ENCODE measurements at regions not wholly inside any gene's neighbourhood (a gene's known extent, or its start where the extent isn't known, plus 50 kb on each side); places are given as distances from the start of the nearest gene placed in this dataset.

DNA sequence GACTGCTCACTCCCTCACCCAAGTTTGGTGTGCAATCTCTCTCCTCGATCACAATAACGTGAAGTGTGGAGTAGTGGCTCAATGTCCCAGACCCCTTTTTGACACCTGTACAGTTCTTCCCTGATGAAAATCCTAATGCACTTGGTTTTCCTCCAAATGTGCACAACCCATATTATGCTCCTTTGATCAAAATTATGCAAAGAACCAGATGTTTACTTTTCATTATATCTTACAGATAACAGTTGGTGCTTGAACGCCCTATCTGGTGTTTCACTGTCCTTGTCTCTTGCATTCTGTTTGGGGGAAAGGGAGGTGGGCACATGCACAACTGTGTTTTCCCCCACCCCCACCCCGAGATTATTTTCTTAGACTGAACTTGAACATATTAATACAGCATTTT is 85.0 kb upstream of the CREB1 start:
- H3K27me3 ChIP-seq (ENCODE audit: low read depth, low read length), result peaks cover 10% of the 10 kb centered on the region; the same call in 1 of the 2 replicates
- no peaks in the 10 kb centered on the region for H3K79me2 ChIP-seq (ENCODE audit: low read length)

GRCh38 chr2:207446653-207447052 is 83.1 kb upstream of the CREB1 start:
- H4K20me1 ChIP-seq (ENCODE audit: insufficient read depth, low read length), result no peaks in the 10 kb centered on the region
- H3K79me2 ChIP-seq (ENCODE audit: low read length), result no peaks in the 10 kb centered on the region
- no peak overlapping the region for H3K27ac ChIP-seq (ENCODE audit: low read length)
- TF ChIP-seq, protein P1, sequence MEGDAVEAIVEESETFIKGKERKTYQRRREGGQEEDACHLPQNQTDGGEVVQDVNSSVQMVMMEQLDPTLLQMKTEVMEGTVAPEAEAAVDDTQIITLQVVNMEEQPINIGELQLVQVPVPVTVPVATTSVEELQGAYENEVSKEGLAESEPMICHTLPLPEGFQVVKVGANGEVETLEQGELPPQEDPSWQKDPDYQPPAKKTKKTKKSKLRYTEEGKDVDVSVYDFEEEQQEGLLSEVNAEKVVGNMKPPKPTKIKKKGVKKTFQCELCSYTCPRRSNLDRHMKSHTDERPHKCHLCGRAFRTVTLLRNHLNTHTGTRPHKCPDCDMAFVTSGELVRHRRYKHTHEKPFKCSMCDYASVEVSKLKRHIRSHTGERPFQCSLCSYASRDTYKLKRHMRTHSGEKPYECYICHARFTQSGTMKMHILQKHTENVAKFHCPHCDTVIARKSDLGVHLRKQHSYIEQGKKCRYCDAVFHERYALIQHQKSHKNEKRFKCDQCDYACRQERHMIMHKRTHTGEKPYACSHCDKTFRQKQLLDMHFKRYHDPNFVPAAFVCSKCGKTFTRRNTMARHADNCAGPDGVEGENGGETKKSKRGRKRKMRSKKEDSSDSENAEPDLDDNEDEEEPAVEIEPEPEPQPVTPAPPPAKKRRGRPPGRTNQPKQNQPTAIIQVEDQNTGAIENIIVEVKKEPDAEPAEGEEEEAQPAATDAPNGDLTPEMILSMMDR (IDR thresholded peaks at IDR 0.05; ENCODE audit: low read depth, low read length), result no peak
- no peak for TF ChIP-seq EZH2phosphoT487 (IDR thresholded peaks at IDR 0.05; ENCODE audit: low read depth)
- H3K36me3 ChIP-seq (replicated peaks; ENCODE audit: low read depth, low read length), result no peaks in the 10 kb centered on the region
- no peak overlapping the region for H3K4me3 ChIP-seq (ENCODE audit: low read length)
- no peaks in the 10 kb centered on the region for H3K4me1 ChIP-seq (ENCODE audit: low read length)
- H3K4me2 ChIP-seq (ENCODE audit: low read length), result no peak overlapping the region
- H3K9me3 ChIP-seq (ENCODE audit: insufficient read depth, low read length), result no peaks in the 10 kb centered on the region
- H3K9ac ChIP-seq (ENCODE audit: low read length), result no peak overlapping the region
- no peak overlapping the region for H2AFZ ChIP-seq (ENCODE audit: low read depth, low read length)
- peaks cover 10% of the 10 kb centered on the region; the same call in 1 of the 2 replicates for H3K27me3 ChIP-seq (ENCODE audit: low read depth, low read length)

More for the DNA sequence above, 85.0 kb upstream of the CREB1 start:
- Histone ChIP-seq H3K9me3 (ENCODE audit: insufficient read depth, low read length) (no peaks in the 10 kb centered on the region), H3K27ac (ENCODE audit: low read length) (no peak overlapping the region), H3K4me3 (ENCODE audit: low read length) (no peak overlapping the region), H3K9ac (ENCODE audit: low read length) (no peak overlapping the region), H3K4me2 (ENCODE audit: low read length) (no peak overlapping the region), H3K4me1 (ENCODE audit: low read length) (no peaks in the 10 kb centered on the region), H4K20me1 (ENCODE audit: insufficient read depth, low read length) (no peaks in the 10 kb centered on the region), H3K36me3 (replicated peaks; ENCODE audit: low read depth, low read length) (no peaks in the 10 kb centered on the region), H2AFZ (ENCODE audit: low read depth, low read length) (no peak overlapping the region)
- TF ChIP-seq EZH2phosphoT487 (IDR thresholded peaks at IDR 0.05; ENCODE audit: low read depth), result no peak
- TF ChIP-seq, protein P1 (IDR thresholded peaks at IDR 0.05; ENCODE audit: low read depth, low read length), result no peak

DNA sequence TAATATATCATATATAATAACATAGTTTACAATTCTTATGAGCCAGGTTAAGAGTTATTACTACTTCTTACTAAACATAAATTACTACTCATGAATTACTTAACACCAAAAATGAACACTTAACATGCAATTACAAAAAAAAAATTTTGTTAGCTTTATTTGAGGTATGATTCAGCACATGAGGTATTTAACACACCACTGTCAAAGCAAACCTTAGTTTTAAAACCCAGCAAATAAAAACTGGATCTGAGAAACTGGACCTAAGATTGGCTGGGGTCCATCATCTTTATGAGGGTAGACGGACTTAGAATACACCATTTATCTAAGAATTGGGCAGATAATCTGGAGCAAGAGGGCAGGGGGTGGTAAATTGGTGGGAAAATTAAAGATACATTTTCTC is 81.8 kb upstream of the CREB1 start:
- Histone ChIP-seq H3K27me3 (ENCODE audit: low read depth, low read length) (peaks cover 10% of the 10 kb centered on the region; the same call in 1 of the 2 replicates), H3K79me2 (ENCODE audit: low read length) (no peaks in the 10 kb centered on the region), H3K4me1 (ENCODE audit: low read length) (no peaks in the 10 kb centered on the region), H3K4me2 (ENCODE audit: low read length) (no peak overlapping the region), H3K4me3 (ENCODE audit: low read length) (no peak overlapping the region), H3K9ac (ENCODE audit: low read length) (no peak overlapping the region), H2AFZ (ENCODE audit: low read depth, low read length) (no peak overlapping the region), H4K20me1 (ENCODE audit: insufficient read depth, low read length) (no peaks in the 10 kb centered on the region), H3K27ac (ENCODE audit: low read length) (no peak overlapping the region), H3K9me3 (ENCODE audit: insufficient read depth, low read length) (no peaks in the 10 kb centered on the region), H3K36me3 (replicated peaks; ENCODE audit: low read depth, low read length) (no peaks in the 10 kb centered on the region)
- TF ChIP-seq EZH2phosphoT487 (IDR thresholded peaks at IDR 0.05; ENCODE audit: low read depth), result no peak
- TF ChIP-seq, protein P1 (IDR thresholded peaks at IDR 0.05; ENCODE audit: low read depth, low read length), result no peak

- Histone ChIP-seq H4K20me1 (ENCODE audit: insufficient read depth, low read length) (no peaks in the 10 kb centered on the region), H3K9me3 (ENCODE audit: insufficient read depth, low read length) (no peaks in the 10 kb centered on the region), H3K4me3 (ENCODE audit: low read length) (no peak overlapping the region), H3K36me3 (replicated peaks; ENCODE audit: low read depth, low read length) (no peaks in the 10 kb centered on the region), H3K27ac (ENCODE audit: low read length) (no peak overlapping the region), H3K4me2 (ENCODE audit: low read length) (no peak overlapping the region), H2AFZ (ENCODE audit: low read depth, low read length) (no peak overlapping the region), H3K9ac (ENCODE audit: low read length) (no peak overlapping the region), H3K4me1 (ENCODE audit: low read length) (no peaks in the 10 kb centered on the region), H3K79me2 (ENCODE audit: low read length) (no peaks in the 10 kb centered on the region), H3K27me3 (ENCODE audit: low read depth, low read length) (peaks cover 10% of the 10 kb centered on the region; the same call in 1 of the 2 replicates)
- TF ChIP-seq, protein P1 (IDR thresholded peaks at IDR 0.05; ENCODE audit: low read depth, low read length), result no peak
- no peak for TF ChIP-seq EZH2phosphoT487 (IDR thresholded peaks at IDR 0.05; ENCODE audit: low read depth)
Measured at GRCh38 chr2:207449642-207450165, 80.1 kb upstream of the CREB1 start.

Measured in OCI-LY3 (cell line).